ENCODE measurements at regions not wholly inside any gene's neighbourhood (a gene's known extent, or its start where the extent isn't known, plus 50 kb on each side); places are given as distances from the start of the nearest gene placed in this dataset.
A peak's percentile ranks its signal among the peaks of the same experiment; 100 is the strongest.
"Not testable (repeated sequence)": the region's sequence is repeated elsewhere in the genome, so short reads cannot be mapped to it uniquely, and the experiment has no call there.

DNA sequence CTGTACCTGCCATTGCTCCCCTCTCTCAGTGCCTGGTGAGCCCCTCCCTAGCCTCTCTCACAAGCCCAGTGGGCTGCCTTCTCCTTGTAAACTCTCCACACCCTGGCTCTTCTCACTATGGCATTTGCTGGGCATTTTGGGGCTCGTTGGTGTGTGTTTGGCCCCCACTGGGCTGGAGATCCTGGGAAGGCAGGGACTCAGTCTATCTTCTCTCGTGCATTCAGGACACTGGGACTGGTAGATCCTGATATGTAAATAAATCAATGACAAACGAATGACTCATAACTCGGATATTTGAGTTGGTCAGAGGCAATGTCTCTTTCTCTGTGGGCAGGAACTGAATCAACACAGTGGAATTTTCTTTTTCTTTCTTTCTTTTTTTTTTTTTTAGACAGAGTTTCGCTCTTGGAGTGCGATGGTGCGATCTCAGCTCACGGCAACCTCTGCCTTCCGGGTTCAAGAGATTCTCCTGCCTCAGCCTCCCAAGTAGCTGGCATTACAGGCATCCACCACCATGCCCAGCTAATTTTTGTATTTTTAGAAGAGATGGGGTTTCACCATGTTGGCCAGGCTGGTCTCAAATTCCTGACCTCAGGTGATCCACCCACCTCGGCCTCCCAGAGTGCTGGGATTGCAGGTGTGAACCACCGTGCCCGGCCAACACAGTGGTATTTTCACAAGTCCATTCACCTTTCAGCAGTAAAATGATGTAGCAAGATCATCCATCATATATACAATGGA is 144.6 kb upstream of the SPRED2 start:
- Histone ChIP-seq H3K27me3 (ENCODE audit: control insufficient read depth, insufficient read depth, low read length) (no peaks in the 10 kb centered on the region), H3K36me3 (ENCODE audit: control insufficient read depth, insufficient read depth, low read length) (no peaks in the 10 kb centered on the region), H3K9ac (ENCODE audit: low read depth, low read length) (no peak overlapping the region), H3K4me1 (ENCODE audit: control insufficient read depth, insufficient read depth, low read length) (no peaks in the 10 kb centered on the region), H3K9me3 (ENCODE audit: control insufficient read depth, insufficient read depth, low read length) (no peaks in the 10 kb centered on the region), H3K4me3 (ENCODE audit: low read depth, low read length) (no peak overlapping the region)

GRCh38 chr2:65576278-65576677 is 143.9 kb upstream of the SPRED2 start:
- Histone ChIP-seq H3K9me3 (ENCODE audit: control insufficient read depth, insufficient read depth, low read length) (no peaks in the 10 kb centered on the region), H3K9ac (ENCODE audit: low read depth, low read length) (no peak overlapping the region), H3K36me3 (ENCODE audit: control insufficient read depth, insufficient read depth, low read length) (no peaks in the 10 kb centered on the region), H3K4me1 (ENCODE audit: control insufficient read depth, insufficient read depth, low read length) (no peaks in the 10 kb centered on the region), H3K27me3 (ENCODE audit: control insufficient read depth, insufficient read depth, low read length) (no peaks in the 10 kb centered on the region), H3K4me3 (ENCODE audit: low read depth, low read length) (no peak overlapping the region)

DNA sequence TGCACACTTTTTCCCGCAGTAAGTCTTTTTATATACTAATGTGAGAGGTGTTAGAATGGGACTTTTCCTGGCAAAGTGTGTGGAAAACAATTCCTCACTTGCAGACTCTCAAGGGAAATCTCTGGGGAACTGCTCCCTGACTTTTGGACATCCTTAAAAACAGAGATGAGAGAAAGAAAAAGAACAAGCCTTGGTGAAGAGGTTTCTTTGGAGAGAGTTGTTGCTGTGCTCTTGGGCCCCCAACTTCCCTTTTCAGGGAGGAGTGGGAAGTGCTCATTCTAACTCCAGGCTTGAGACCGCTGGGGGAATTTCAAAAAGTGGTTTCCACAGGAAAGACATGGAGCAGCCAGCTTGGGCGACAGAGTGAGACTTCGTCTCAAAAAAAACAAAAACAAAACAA is 142.6 kb upstream of the SPRED2 start:
- Histone ChIP-seq H3K9me3 (ENCODE audit: control insufficient read depth, insufficient read depth, low read length) (no peaks in the 10 kb centered on the region), H3K4me1 (ENCODE audit: control insufficient read depth, insufficient read depth, low read length) (no peaks in the 10 kb centered on the region), H3K9ac (ENCODE audit: low read depth, low read length) (no peak overlapping the region), H3K27me3 (ENCODE audit: control insufficient read depth, insufficient read depth, low read length) (no peaks in the 10 kb centered on the region), H3K36me3 (ENCODE audit: control insufficient read depth, insufficient read depth, low read length) (no peaks in the 10 kb centered on the region), H3K4me3 (ENCODE audit: low read depth, low read length) (no peak overlapping the region)

DNA sequence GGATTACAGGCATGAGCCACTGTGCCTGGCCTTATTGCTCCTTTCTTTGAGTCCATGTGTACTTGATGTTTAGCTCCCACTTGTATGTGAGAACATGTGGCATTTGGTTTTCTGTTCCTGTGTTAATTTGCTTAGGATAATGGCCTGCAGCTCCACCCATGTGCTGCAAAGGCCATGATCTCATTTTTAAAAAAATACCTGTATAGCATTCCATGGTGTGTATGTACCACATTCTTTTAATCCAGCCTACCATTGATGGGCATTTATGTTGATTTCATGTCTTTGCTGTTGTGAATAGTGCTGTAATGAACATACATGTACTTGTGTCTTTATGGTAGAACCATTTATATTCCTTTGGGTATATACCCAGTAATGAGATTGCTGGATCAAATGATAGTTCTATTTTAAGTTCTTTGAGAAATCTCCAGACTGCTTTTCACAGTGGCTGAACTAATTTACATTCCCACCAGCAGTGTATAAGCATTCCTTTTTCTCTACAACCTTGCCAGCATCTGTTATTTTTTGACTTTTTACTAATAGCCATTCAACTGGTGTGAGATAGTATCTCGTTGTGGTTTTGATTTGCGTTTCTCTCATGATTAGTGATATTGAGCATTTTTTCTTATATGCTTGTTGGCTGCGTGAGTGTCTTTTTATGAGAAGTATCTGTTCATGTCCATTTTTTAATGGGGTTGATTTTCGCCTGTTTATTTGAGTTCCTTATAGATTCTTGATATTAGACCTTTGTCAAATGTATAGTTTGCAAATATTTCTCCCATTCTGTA is 136.4 kb upstream of the SPRED2 start:
- not testable (repeated sequence) for H3K4me3 ChIP-seq (ENCODE audit: low read depth, low read length); H3K9me3 ChIP-seq (ENCODE audit: control insufficient read depth, insufficient read depth, low read length)
- peaks cover 12% of the 10 kb centered on the region for H3K4me1 ChIP-seq (ENCODE audit: control insufficient read depth, insufficient read depth, low read length)

DNA sequence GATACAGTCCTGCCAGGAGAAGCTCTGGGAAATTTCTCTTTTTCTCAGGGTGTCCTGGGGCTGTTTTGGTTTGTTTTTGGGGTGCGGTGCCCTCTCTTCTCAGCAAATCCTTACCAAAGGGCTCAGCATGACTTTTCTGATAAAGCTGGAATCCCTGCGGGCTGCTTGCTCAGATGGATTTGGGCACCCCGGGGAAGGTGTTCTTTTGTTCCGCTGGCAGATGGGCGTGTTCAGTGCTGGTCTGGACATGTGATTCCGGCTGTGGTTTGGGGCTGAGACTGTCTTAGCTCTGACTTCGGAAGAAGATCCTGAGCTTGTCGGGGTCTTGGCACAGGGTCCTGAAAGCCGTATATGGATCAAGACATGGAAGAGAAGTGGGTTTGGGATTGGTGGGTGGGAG is 134.2 kb upstream of the SPRED2 start:
- no peaks in the 10 kb centered on the region for H3K9me3 ChIP-seq (ENCODE audit: control insufficient read depth, insufficient read depth, low read length)
- H3K27me3 ChIP-seq (ENCODE audit: control insufficient read depth, insufficient read depth, low read length): no peaks in the 10 kb centered on the region
- H3K4me3 ChIP-seq (ENCODE audit: low read depth, low read length): peak overlapping the region; percentile 37
- no peaks in the 10 kb centered on the region for H3K36me3 ChIP-seq (ENCODE audit: control insufficient read depth, insufficient read depth, low read length)
- H3K9ac ChIP-seq (ENCODE audit: low read depth, low read length): peak overlapping the region; percentile 9
- H3K4me1 ChIP-seq (ENCODE audit: control insufficient read depth, insufficient read depth, low read length): peaks cover 12% of the 10 kb centered on the region

More for the DNA sequence above, 136.4 kb upstream of the SPRED2 start:
- H3K36me3 ChIP-seq (ENCODE audit: control insufficient read depth, insufficient read depth, low read length); H3K9ac ChIP-seq (ENCODE audit: low read depth, low read length); H3K27me3 ChIP-seq (ENCODE audit: control insufficient read depth, insufficient read depth, low read length): not testable (repeated sequence)

GRCh38 chr2:65565681-65566080 is 133.3 kb upstream of the SPRED2 start:
- Histone ChIP-seq H3K9ac (ENCODE audit: low read depth, low read length) (no peak overlapping the region), H3K9me3 (ENCODE audit: control insufficient read depth, insufficient read depth, low read length) (no peaks in the 10 kb centered on the region), H3K27me3 (ENCODE audit: control insufficient read depth, insufficient read depth, low read length) (no peaks in the 10 kb centered on the region), H3K4me3 (ENCODE audit: low read depth, low read length) (no peak overlapping the region), H3K36me3 (ENCODE audit: control insufficient read depth, insufficient read depth, low read length) (no peaks in the 10 kb centered on the region), H3K4me1 (ENCODE audit: control insufficient read depth, insufficient read depth, low read length) (peaks cover 12% of the 10 kb centered on the region)

- peaks cover 14% of the 10 kb centered on the region for H3K4me1 ChIP-seq (ENCODE audit: control insufficient read depth, insufficient read depth, low read length)
- H3K27me3 ChIP-seq (ENCODE audit: control insufficient read depth, insufficient read depth, low read length): no peaks in the 10 kb centered on the region
- no peak overlapping the region for H3K9ac ChIP-seq (ENCODE audit: low read depth, low read length)
- H3K4me3 ChIP-seq (ENCODE audit: low read depth, low read length): no peak overlapping the region
- no peaks in the 10 kb centered on the region for H3K36me3 ChIP-seq (ENCODE audit: control insufficient read depth, insufficient read depth, low read length)
- no peaks in the 10 kb centered on the region for H3K9me3 ChIP-seq (ENCODE audit: control insufficient read depth, insufficient read depth, low read length)
Measured at GRCh38 chr2:65564299-65564698, 131.9 kb upstream of the SPRED2 start.

- H3K9me3 ChIP-seq (ENCODE audit: control insufficient read depth, insufficient read depth, low read length): no peaks in the 10 kb centered on the region
- no peaks in the 10 kb centered on the region for H3K36me3 ChIP-seq (ENCODE audit: control insufficient read depth, insufficient read depth, low read length)
- H3K4me3 ChIP-seq (ENCODE audit: low read depth, low read length): no peak overlapping the region
- H3K9ac ChIP-seq (ENCODE audit: low read depth, low read length): no peak overlapping the region
- peaks cover 24% of the 10 kb centered on the region for H3K4me1 ChIP-seq (ENCODE audit: control insufficient read depth, insufficient read depth, low read length)
- no peaks in the 10 kb centered on the region for H3K27me3 ChIP-seq (ENCODE audit: control insufficient read depth, insufficient read depth, low read length)
Measured at GRCh38 chr2:65562890-65563289, 130.5 kb upstream of the SPRED2 start.

- no peak overlapping the region for H3K9ac ChIP-seq (ENCODE audit: low read depth, low read length)
- peaks cover 6% of the 10 kb centered on the region for H3K27me3 ChIP-seq (ENCODE audit: control insufficient read depth, insufficient read depth, low read length)
- H3K9me3 ChIP-seq (ENCODE audit: control insufficient read depth, insufficient read depth, low read length): no peaks in the 10 kb centered on the region
- peaks cover 21% of the 10 kb centered on the region for H3K4me1 ChIP-seq (ENCODE audit: control insufficient read depth, insufficient read depth, low read length)
- H3K36me3 ChIP-seq (ENCODE audit: control insufficient read depth, insufficient read depth, low read length): no peaks in the 10 kb centered on the region
- peak overlapping the region; percentile 24 for H3K4me3 ChIP-seq (ENCODE audit: low read depth, low read length)
Measured at GRCh38 chr2:65558743-65559142, 126.3 kb upstream of the SPRED2 start.

DNA sequence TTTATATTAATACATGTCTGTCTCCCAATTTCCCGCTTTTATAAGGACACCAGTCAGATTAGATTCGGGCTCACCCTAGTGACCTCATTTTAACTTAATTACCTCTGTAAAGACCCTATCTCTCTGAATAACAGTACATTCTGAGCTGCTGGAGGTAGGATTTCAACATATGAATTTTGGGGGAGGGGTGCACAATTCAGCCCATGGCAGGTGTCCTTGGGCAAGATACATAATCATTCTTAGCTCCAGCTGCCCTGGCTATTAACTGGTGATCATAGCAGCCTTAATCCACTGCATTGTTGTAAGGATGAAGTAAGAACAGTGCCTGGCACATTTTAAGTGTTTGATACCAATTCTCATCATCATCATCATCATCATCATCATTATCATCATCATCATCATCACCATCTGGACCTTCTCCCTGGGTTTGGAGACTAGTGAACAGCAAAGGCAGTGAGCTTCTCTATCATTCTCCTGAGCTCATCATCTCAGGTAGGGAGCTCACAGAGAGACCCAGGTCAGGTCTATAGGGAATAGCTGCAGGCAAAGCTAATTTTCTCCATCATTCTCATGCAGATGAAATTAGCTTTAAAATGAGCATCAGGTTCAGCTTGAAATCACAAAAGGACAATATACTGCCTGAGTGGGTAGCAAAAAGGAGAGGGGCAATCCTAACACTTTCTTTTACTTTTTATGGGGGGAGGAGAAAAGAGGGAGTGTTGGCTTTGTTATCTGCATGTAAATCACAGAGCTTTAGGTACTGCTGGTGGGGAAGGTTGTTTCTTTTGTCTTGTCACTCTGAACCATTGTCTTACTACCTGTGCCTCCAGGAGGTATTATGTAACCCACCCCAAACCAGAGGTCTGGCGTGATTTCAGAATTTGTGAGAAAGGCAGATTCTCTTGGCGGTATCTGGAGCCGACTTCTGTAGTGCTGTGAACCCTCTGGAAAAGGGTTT is 125.5 kb upstream of the SPRED2 start:
- Histone ChIP-seq H3K9me3 (ENCODE audit: control insufficient read depth, insufficient read depth, low read length) (no peaks in the 10 kb centered on the region), H3K4me1 (ENCODE audit: control insufficient read depth, insufficient read depth, low read length) (peaks cover 21% of the 10 kb centered on the region), H3K9ac (ENCODE audit: low read depth, low read length) (no peak overlapping the region), H3K36me3 (ENCODE audit: control insufficient read depth, insufficient read depth, low read length) (no peaks in the 10 kb centered on the region), H3K27me3 (ENCODE audit: control insufficient read depth, insufficient read depth, low read length) (peaks cover 6% of the 10 kb centered on the region), H3K4me3 (ENCODE audit: low read depth, low read length) (peak overlapping the region; percentile 24)

- no peaks in the 10 kb centered on the region for H3K9me3 ChIP-seq (ENCODE audit: control insufficient read depth, insufficient read depth, low read length)
- peaks cover 6% of the 10 kb centered on the region for H3K27me3 ChIP-seq (ENCODE audit: control insufficient read depth, insufficient read depth, low read length)
- peaks cover 21% of the 10 kb centered on the region for H3K4me1 ChIP-seq (ENCODE audit: control insufficient read depth, insufficient read depth, low read length)
- no peak overlapping the region for H3K9ac ChIP-seq (ENCODE audit: low read depth, low read length)
- H3K4me3 ChIP-seq (ENCODE audit: low read depth, low read length): no peak overlapping the region
- no peaks in the 10 kb centered on the region for H3K36me3 ChIP-seq (ENCODE audit: control insufficient read depth, insufficient read depth, low read length)
Measured at GRCh38 chr2:65554765-65555591, 122.6 kb upstream of the SPRED2 start.
